ENCODE measurements at regions not wholly inside any gene's neighbourhood (a gene's known extent, or its start where the extent isn't known, plus 50 kb on each side); places are given as distances from the start of the nearest gene placed in this dataset.

GRCh38 chr3:88219138-88219792 is 69.5 kb downstream of the C3orf38 start:
- H3K27ac ChIP-seq (ENCODE audit: low read length): no peak overlapping the region
- no peaks in the 10 kb centered on the region for H3K4me1 ChIP-seq (ENCODE audit: insufficient read depth, low read length)
- H3K27me3 ChIP-seq (ENCODE audit: low read length): peaks cover 15% of the 10 kb centered on the region; the same call in 1 of the 2 replicates
- ChIA-PET CTCF (interaction anchor here (0.5 to 0.9 kb wide), 3 partner anchors 103 to 1872 kb away, joined by 3 to 5 read pairs (median 3); no protein-coding TSS in a partner anchor), POLR2A (ENCODE audit: unreplicated experiment) (interaction anchor here (0.7 kb wide), 1 partner anchor 9 kb away, joined by 5 read pairs; no protein-coding TSS in a partner anchor)
- H3K4me3 ChIP-seq (ENCODE audit: low read length): no peak overlapping the region
- no peak overlapping the region for H2AFZ ChIP-seq (ENCODE audit: low read length)
- no peaks in the 10 kb centered on the region for H3K79me2 ChIP-seq (ENCODE audit: low read length)
- BruUV-seq (replicated peaks): no TSS peak
- no peaks in the 10 kb centered on the region for H3K9me2 ChIP-seq (replicated peaks; ENCODE audit: low read length)
- peak; percentile 82 for TF ChIP-seq CTCF (conservative IDR thresholded peaks at IDR 0.05; ENCODE audit: low read depth, low read length)
- no peak for TF ChIP-seq EZH2phosphoT487 (IDR thresholded peaks at IDR 0.05; ENCODE audit: borderline replicate concordance, low read length)
- H4K20me1 ChIP-seq (ENCODE audit: low read length): no peaks in the 10 kb centered on the region
- H3K9ac ChIP-seq (ENCODE audit: low read length): no peak overlapping the region
- H3K36me3 ChIP-seq (ENCODE audit: low read depth, low read length): no peaks in the 10 kb centered on the region
- no peak overlapping the region for H3K4me2 ChIP-seq (ENCODE audit: low read length)
- peak; percentile 82 for ATAC-seq
- peak; percentile 76 for DNase-seq
- H3K9me3 ChIP-seq (ENCODE audit: low read length): no peaks in the 10 kb centered on the region
- intact Hi-C loops (cut with micrococcal nuclease): loop anchor here (5.0 kb wide), 1 partner anchor 878 kb away; no protein-coding TSS in a partner anchor
- no peaks in the 10 kb centered on the region for H3F3A ChIP-seq (ENCODE audit: low read length, unreplicated experiment)

- H3K9me2 ChIP-seq (replicated peaks; ENCODE audit: low read length): no peaks in the 10 kb centered on the region
- no peak for TF ChIP-seq EZH2phosphoT487 (IDR thresholded peaks at IDR 0.05; ENCODE audit: borderline replicate concordance, low read length)
- TF ChIP-seq EZH2 (IDR thresholded peaks at IDR 0.05; ENCODE audit: low read length, unreplicated experiment): no peak
- no peak for TF ChIP-seq CTCF (conservative IDR thresholded peaks at IDR 0.05; ENCODE audit: low read depth, low read length)
- no peak overlapping the region for H3K4me2 ChIP-seq (ENCODE audit: low read length)
- POLR2A ChIA-PET (ENCODE audit: unreplicated experiment): interaction anchor here (0.7 kb wide), 1 partner anchor 10 kb away, joined by 5 read pairs; no protein-coding TSS in a partner anchor
- no peak for ATAC-seq
- no TSS peak for BruUV-seq (replicated peaks)
- intact Hi-C loops (cut with micrococcal nuclease): no loop called here
- no peaks in the 10 kb centered on the region for H3K4me1 ChIP-seq (ENCODE audit: insufficient read depth, low read length)
- H2AFZ ChIP-seq (ENCODE audit: low read length): no peak overlapping the region
- H3K4me3 ChIP-seq (ENCODE audit: low read length): no peak overlapping the region
- H3K9ac ChIP-seq (ENCODE audit: low read length): no peak overlapping the region
- H3K27ac ChIP-seq (ENCODE audit: low read length): no peak overlapping the region
- CTCF ChIA-PET: interaction anchor here (0.9 kb wide), 1 partner anchor 1872 kb away, joined by 5 read pairs; no protein-coding TSS in a partner anchor
- DNase-seq: no peak
- H3K36me3 ChIP-seq (ENCODE audit: low read depth, low read length): no peaks in the 10 kb centered on the region
- peaks cover 22% of the 10 kb centered on the region; the same call in 1 of the 2 replicates for H3K27me3 ChIP-seq (ENCODE audit: low read length)
- no peaks in the 10 kb centered on the region for H3F3A ChIP-seq (ENCODE audit: low read length, unreplicated experiment)
- H3K79me2 ChIP-seq (ENCODE audit: low read length): no peaks in the 10 kb centered on the region
- H4K20me1 ChIP-seq (ENCODE audit: low read length): no peaks in the 10 kb centered on the region
- H3K9me3 ChIP-seq (ENCODE audit: low read length): no peaks in the 10 kb centered on the region
Measured at GRCh38 chr3:88220126-88220525, 70.4 kb downstream of the C3orf38 start.

GRCh38 chr3:88221726-88222125 is 72.0 kb downstream of the C3orf38 start:
- ATAC-seq: no peak
- Histone ChIP-seq H3K4me2 (ENCODE audit: low read length) (no peak overlapping the region), H3K9ac (ENCODE audit: low read length) (no peak overlapping the region), H2AFZ (ENCODE audit: low read length) (no peak overlapping the region), H3K4me3 (ENCODE audit: low read length) (no peak overlapping the region), H4K20me1 (ENCODE audit: low read length) (no peaks in the 10 kb centered on the region), H3K4me1 (ENCODE audit: insufficient read depth, low read length) (no peaks in the 10 kb centered on the region), H3K9me2 (replicated peaks; ENCODE audit: low read length) (no peaks in the 10 kb centered on the region), H3K27ac (ENCODE audit: low read length) (no peak overlapping the region), H3K27me3 (ENCODE audit: low read length) (peaks cover 27% of the 10 kb centered on the region; the same call in 1 of the 2 replicates), H3F3A (ENCODE audit: low read length, unreplicated experiment) (no peaks in the 10 kb centered on the region), H3K36me3 (ENCODE audit: low read depth, low read length) (no peaks in the 10 kb centered on the region), H3K79me2 (ENCODE audit: low read length) (no peaks in the 10 kb centered on the region), H3K9me3 (ENCODE audit: low read length) (no peaks in the 10 kb centered on the region)
- no peak for DNase-seq
- BruUV-seq (replicated peaks): no TSS peak
- intact Hi-C loops (cut with micrococcal nuclease): no loop called here
- TF ChIP-seq CTCF (conservative IDR thresholded peaks at IDR 0.05; ENCODE audit: low read depth, low read length) (no peak), EZH2 (IDR thresholded peaks at IDR 0.05; ENCODE audit: low read length, unreplicated experiment) (no peak), EZH2phosphoT487 (IDR thresholded peaks at IDR 0.05; ENCODE audit: borderline replicate concordance, low read length) (no peak)
- ChIA-PET POLR2A (ENCODE audit: unreplicated experiment) (no interaction called here), CTCF (no interaction called here)

All from PC-3 (cell line).